Heart left ventricle (tissue), 13 donors: ENCODE measurements at regions not wholly inside any gene's neighbourhood (a gene's known extent, or its start where the extent isn't known, plus 50 kb on each side); places are given as distances from the start of the nearest gene placed in this dataset.

ENCODE experiments used
- CTCF ChIP-seq, 12 donors: fragments of 200-600 bp; sonication (generic) in 4 of 12; IDR thresholded peaks; one replicate each; pipeline versions ENCODE4 v1.5.0 to v1.8.0; 2018 to 2022; ENCODE audit warnings: antibody characterized with exemption in 12 of 12, mild to moderate bottlenecking in 5 of 12
- POLR2A ChIP-seq, 2 donors: fragments of 450-650 bp; IDR thresholded peaks; one replicate each; pipeline ENCODE4 v1.6.1; 2017; ENCODE audit warnings: antibody characterized with exemption in 2 of 2, mild to moderate bottlenecking in 2 of 2, moderate library complexity in 2 of 2
- donor health status: ischemic (EF 13 %, LVEDD 7.1; RV severe dilation, severe dysfunction).
- donor health status: DM: no; HTN: yes; CAD: no.
- donor health status: DM: no; HTN: no; CAD: no.
- donor health status: ischemic (EF 25% LVEDD 6.9; RV normal size, moderate dysfunction).
- donor health status: ischemic (EF 25% LVEDD 5.7; RV mildly dilated, moderate dysfunction).
- donor health status: ischemic (EF 35%, LVEDD 5.7; RV mildly dilated, moderate dysfunction).
- donor health status: nonischemic (EF 11% LVEDD 7.7; RV severe dilation, severe dysfunction).
- donor health status: DM: yes; HTN: yes; CAD: no.
- donor health status: PGD.
- donor health status: ischemic (EF 29% LVEDD 5.4; RV normal size, mild dysfunction).
- donor health status: nonischemic (EF 23%, LVEDD 6.1; RV moderate dilation, normal function).

- TF ChIP-seq CTCF (IDR thresholded peaks at IDR 0.05) (no peak), POLR2A (IDR thresholded peaks at IDR 0.05) (no peak)
These were observed 153.0 kb downstream of the UTRN start for GRCh38 chr6:144438103-144438502.
